Uterus (tissue), 3 donors: ENCODE measurements at regions not wholly inside any gene's neighbourhood (a gene's known extent, or its start where the extent isn't known, plus 50 kb on each side); places are given as distances from the start of the nearest gene placed in this dataset.

ENCODE experiments used
- DNase-seq, 2 donors: peaks; one replicate each; pipeline ENCODE4 v3.0.0-alpha.2; 2019 to 2020
- H3K27ac ChIP-seq, 2 donors: fragments of 200-600 bp; sonication (generic); 1 replicate in 1 of 2; 2 replicates in 1 of 2; pipeline ENCODE4 v1.5.1; 2016 to 2018
- H3K27me3 ChIP-seq, 2 donors: fragments of 200-600 bp; sonication (generic); one replicate each; pipeline ENCODE4 v1.5.1; 2018 to 2019; ENCODE audit warnings: control low read depth in 1 of 2
- H3K36me3 ChIP-seq, 2 donors: fragments of 200-600 bp; sonication (generic); one replicate each; pipeline ENCODE4 v1.5.1; 2019; ENCODE audit warnings: control low read depth in 1 of 2
- H3K4me1 ChIP-seq, 2 donors: fragments of 200-600 bp; sonication (generic); one replicate each; pipeline ENCODE4 v1.5.1; 2018 to 2019; ENCODE audit warnings: control low read depth in 1 of 2
- H3K4me3 ChIP-seq, 2 donors: fragments of 200-600 bp; sonication (generic); 1 replicate in 1 of 2; 2 replicates in 1 of 2; pipeline ENCODE4 v1.5.1; 2018 to 2019; ENCODE audit warnings: mild to moderate bottlenecking in 1 of 2
- H3K9me3 ChIP-seq, 2 donors: fragments of 200-600 bp; sonication (generic); one replicate each; pipeline ENCODE4 v1.5.1; 2019; ENCODE audit warnings: control low read depth in 1 of 2
- CTCF ChIP-seq, 4 experiments: fragments of 200-600 bp in 2 of 4; fragments of 450-650 bp in 2 of 4; sonication (generic) in 2 of 4; IDR thresholded peaks; one replicate each; pipeline ENCODE4 v1.5.1; 2016 to 2019; ENCODE audit warnings: antibody characterized with exemption in 4 of 4, mild to moderate bottlenecking in 2 of 4, moderate library complexity in 1 of 4
- POLR2A ChIP-seq, 2 donors: fragments of 450-650 bp; IDR thresholded peaks; one replicate each; pipeline ENCODE4 v1.6.1; 2016; ENCODE audit warnings: antibody characterized with exemption in 2 of 2, mild to moderate bottlenecking in 1 of 2, moderate library complexity in 1 of 2
- intact Hi-C: fragments of 100-400 bp; cut with DNase I; formaldehyde crosslinking; loops from one replicate; pipeline ENCODE4 v1.15.1; 2023; ENCODE audit warnings: low total_unique reads
- donor health status: DM: yes; HTN: yes; CAD: no.

- H3K4me3 ChIP-seq: no peak overlapping the region
- no peaks in the 10 kb centered on the region for H3K27me3 ChIP-seq
- peak; percentile 53 to 67 for DNase-seq
- no peak overlapping the region for H3K27ac ChIP-seq
- no peaks in the 10 kb centered on the region for H3K9me3 ChIP-seq
- H3K4me1 ChIP-seq: peaks cover 0 to 2% of the 10 kb centered on the region in 2 donors
- TF ChIP-seq POLR2A (IDR thresholded peaks at IDR 0.05) (no peak), CTCF (IDR thresholded peaks at IDR 0.05) (peak; percentile 82 to 91 (median 86))
- intact Hi-C loops: no loop called here
- H3K36me3 ChIP-seq: no peaks in the 10 kb centered on the region
Observed at GRCh38 chr3:17841190-17841828, 98.9 kb upstream of the TBC1D5 start.

GRCh38 chr3:17840651-17841050 lies 98.2 kb upstream of the TBC1D5 start:
- TF ChIP-seq CTCF (IDR thresholded peaks at IDR 0.05): no peak
- TF ChIP-seq POLR2A (IDR thresholded peaks at IDR 0.05): no peak
- no peak overlapping the region for H3K4me3 ChIP-seq
- DNase-seq: no peak
- no peaks in the 10 kb centered on the region for H3K27me3 ChIP-seq
- H3K4me1 ChIP-seq: peaks cover 0 to 4% of the 10 kb centered on the region in 2 donors
- no peaks in the 10 kb centered on the region for H3K9me3 ChIP-seq
- intact Hi-C loops: no loop called here
- no peaks in the 10 kb centered on the region for H3K36me3 ChIP-seq
- no peak overlapping the region for H3K27ac ChIP-seq

GRCh38 chr3:17840126-17840525 lies 97.7 kb upstream of the TBC1D5 start:
- Histone ChIP-seq H3K27me3 (no peaks in the 10 kb centered on the region), H3K27ac (no peak overlapping the region), H3K4me3 (no peak overlapping the region), H3K4me1 (peaks cover 0 to 4% of the 10 kb centered on the region in 2 donors), H3K9me3 (no peaks in the 10 kb centered on the region), H3K36me3 (no peaks in the 10 kb centered on the region)
- TF ChIP-seq CTCF (IDR thresholded peaks at IDR 0.05) (no peak), POLR2A (IDR thresholded peaks at IDR 0.05) (no peak)
- no peak for DNase-seq
- intact Hi-C loops: no loop called here

GRCh38 chr3:17836919-17837318 lies 94.5 kb upstream of the TBC1D5 start:
- H3K4me3 ChIP-seq: no peak overlapping the region
- no peaks in the 10 kb centered on the region for H3K9me3 ChIP-seq
- peaks cover 0 to 4% of the 10 kb centered on the region in 2 donors for H3K4me1 ChIP-seq
- no peak for DNase-seq
- no peaks in the 10 kb centered on the region for H3K36me3 ChIP-seq
- intact Hi-C loops: no loop called here
- no peak overlapping the region for H3K27ac ChIP-seq
- TF ChIP-seq POLR2A (IDR thresholded peaks at IDR 0.05) (no peak), CTCF (IDR thresholded peaks at IDR 0.05) (no peak)
- H3K27me3 ChIP-seq: no peaks in the 10 kb centered on the region

GRCh38 chr3:17836092-17836491 lies 93.7 kb upstream of the TBC1D5 start:
- Histone ChIP-seq H3K9me3 (no peaks in the 10 kb centered on the region), H3K36me3 (no peaks in the 10 kb centered on the region), H3K27ac (no peak overlapping the region), H3K4me1 (peaks cover 0 to 4% of the 10 kb centered on the region in 2 donors), H3K4me3 (no peak overlapping the region), H3K27me3 (no peaks in the 10 kb centered on the region)
- no peak for DNase-seq
- intact Hi-C loops: no loop called here
- TF ChIP-seq CTCF (IDR thresholded peaks at IDR 0.05): no peak
- TF ChIP-seq POLR2A (IDR thresholded peaks at IDR 0.05): no peak
